NCI-H69 (cell line): ENCODE measurements at regions not wholly inside any gene's neighbourhood (a gene's known extent, or its start where the extent isn't known, plus 50 kb on each side); places are given as distances from the start of the nearest gene placed in this dataset.

Experiments used
- DNase-seq: peaks from one replicate; lab custom pipeline; 2025; lab: John Stamatoyannopoulos, UW

- no peak for DNase-seq
Measured at GRCh38 chr5:26828294-26828693, 210.1 kb downstream of the CDH9 start.

GRCh38 chr5:26813235-26813634, 225.2 kb downstream of the CDH9 start:
- DNase-seq, result no peak

- DNase-seq, result no peak
Measured at GRCh38 chr5:26812714-26813113, 225.7 kb downstream of the CDH9 start.

- peak; percentile 31 for DNase-seq
Measured at GRCh38 chr5:26807231-26808199, 230.9 kb downstream of the CDH9 start.

GRCh38 chr5:26805076-26805475, 233.3 kb downstream of the CDH9 start:
- DNase-seq, result peak; percentile 11

- DNase-seq, result no peak
Measured at GRCh38 chr5:26802944-26803343, 235.4 kb downstream of the CDH9 start.

- DNase-seq, result no peak
Measured at GRCh38 chr5:26791433-26791832, 247.0 kb downstream of the CDH9 start.

GRCh38 chr5:26791021-26791420, 247.4 kb downstream of the CDH9 start:
- no peak for DNase-seq

GRCh38 chr5:26763215-26763614, 275.2 kb downstream of the CDH9 start:
- no peak for DNase-seq

GRCh38 chr5:26761446-26761845, 276.9 kb downstream of the CDH9 start:
- DNase-seq, result no peak

- DNase-seq, result peak; percentile 98
Measured at GRCh38 chr5:26761045-26761444, 277.3 kb downstream of the CDH9 start.

GRCh38 chr5:26757941-26758340, 280.4 kb downstream of the CDH9 start:
- DNase-seq, result no peak

- peak; percentile 31 for DNase-seq
Measured at GRCh38 chr5:26749829-26750228, 288.6 kb downstream of the CDH9 start.

GRCh38 chr5:26740182-26740581, 298.2 kb downstream of the CDH9 start:
- DNase-seq, result no peak

- DNase-seq, result no peak
Measured at GRCh38 chr5:26737348-26738265, 300.8 kb downstream of the CDH9 start.

- no peak for DNase-seq
Measured at GRCh38 chr5:26727916-26728315, 310.5 kb downstream of the CDH9 start.

GRCh38 chr5:26719803-26720202, 318.6 kb downstream of the CDH9 start:
- DNase-seq, result no peak

- peak; percentile 83 for DNase-seq
Measured at GRCh38 chr5:26700759-26701384, 337.5 kb downstream of the CDH9 start.

GRCh38 chr5:26692952-26693351, 345.4 kb downstream of the CDH9 start:
- no peak for DNase-seq

- no peak for DNase-seq
Measured at GRCh38 chr5:26691486-26691885, 346.9 kb downstream of the CDH9 start.

GRCh38 chr5:26690511-26690910, 347.9 kb downstream of the CDH9 start:
- DNase-seq, result peak; percentile 66

GRCh38 chr5:26681861-26682260, 356.5 kb downstream of the CDH9 start:
- DNase-seq, result no peak
